Ishikawa (cell line): ENCODE measurements at regions not wholly inside any gene's neighbourhood (a gene's known extent, or its start where the extent isn't known, plus 50 kb on each side); places are given as distances from the start of the nearest gene placed in this dataset.

Experiments used
- CEBPB ChIP-seq: IDR thresholded peaks from 2 replicates; pipeline ENCODE4 v1.6.1; 2012
- CREB1 ChIP-seq: IDR thresholded peaks from 2 replicates; pipeline ENCODE4 v1.6.1; 2012; ENCODE audit warnings: low read depth
- EGR1 ChIP-seq: IDR thresholded peaks from 2 replicates; pipeline ENCODE4 v1.6.1; 2012
- EP300 ChIP-seq: IDR thresholded peaks from 2 replicates; pipeline ENCODE4 v1.6.1; 2012; ENCODE audit warnings: borderline replicate concordance
- FOXM1 ChIP-seq: IDR thresholded peaks from 2 replicates; pipeline ENCODE4 v1.6.1; 2012; ENCODE audit warnings: low read depth, borderline replicate concordance
- NFIC ChIP-seq: IDR thresholded peaks from 2 replicates; pipeline ENCODE4 v1.6.1; 2012
- RAD21 ChIP-seq: IDR thresholded peaks from 2 replicates; pipeline ENCODE4 v1.6.1; 2012; ENCODE audit warnings: low read depth
- TAF1 ChIP-seq: IDR thresholded peaks from 2 replicates; pipeline ENCODE4 v1.6.1; 2012; ENCODE audit warnings: low read depth, mild to moderate bottlenecking
- TCF12 ChIP-seq: IDR thresholded peaks from 2 replicates; pipeline ENCODE4 v1.6.1; 2012; ENCODE audit warnings: low read depth
- TEAD4 ChIP-seq: IDR thresholded peaks from 2 replicates; pipeline ENCODE4 v1.6.1; 2012
- USF1 ChIP-seq: IDR thresholded peaks from 2 replicates; pipeline ENCODE4 v1.6.1; 2012
- YY1 ChIP-seq: IDR thresholded peaks from 2 replicates; pipeline ENCODE4 v1.6.1; 2012; ENCODE audit warnings: low read depth
- ZBTB7A ChIP-seq: IDR thresholded peaks from 2 replicates; pipeline ENCODE4 v1.6.1; 2012; ENCODE audit warnings: low read depth
- TF ChIP-seq, protein P1 (sequence below): IDR thresholded peaks from 2 replicates; pipeline ENCODE4 v1.6.1; 2012
- TF ChIP-seq, protein P2 (sequence below): IDR thresholded peaks from 2 replicates; pipeline ENCODE4 v1.6.1; 2012; ENCODE audit warnings: low read depth, mild to moderate bottlenecking

DNA sequence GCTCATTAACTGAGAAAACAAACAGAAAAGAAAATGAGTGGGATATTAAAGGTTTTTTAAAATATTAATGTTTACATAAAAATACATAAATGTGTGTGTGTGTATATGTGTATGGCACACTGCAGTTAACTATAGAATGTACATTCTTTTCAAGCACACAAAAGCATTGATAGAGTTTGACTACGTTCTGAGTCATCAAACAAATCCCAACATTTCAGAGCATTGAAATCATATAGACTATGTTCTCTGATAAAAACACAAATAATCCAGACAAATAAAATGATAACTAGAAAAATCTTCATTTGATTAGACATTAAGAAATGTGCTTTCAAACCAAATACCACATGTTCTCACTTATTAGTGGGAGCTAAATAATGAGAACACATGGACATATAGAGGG is 84.3 kb upstream of the CELF4 start:
- TF ChIP-seq, protein P1, sequence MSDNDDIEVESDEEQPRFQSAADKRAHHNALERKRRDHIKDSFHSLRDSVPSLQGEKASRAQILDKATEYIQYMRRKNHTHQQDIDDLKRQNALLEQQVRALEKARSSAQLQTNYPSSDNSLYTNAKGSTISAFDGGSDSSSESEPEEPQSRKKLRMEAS, result no peak
- no peak for TF ChIP-seq CEBPB
- no peak for TF ChIP-seq TEAD4
- TF ChIP-seq FOXM1, result no peak
- no peak for TF ChIP-seq TAF1
- TF ChIP-seq, protein P2, sequence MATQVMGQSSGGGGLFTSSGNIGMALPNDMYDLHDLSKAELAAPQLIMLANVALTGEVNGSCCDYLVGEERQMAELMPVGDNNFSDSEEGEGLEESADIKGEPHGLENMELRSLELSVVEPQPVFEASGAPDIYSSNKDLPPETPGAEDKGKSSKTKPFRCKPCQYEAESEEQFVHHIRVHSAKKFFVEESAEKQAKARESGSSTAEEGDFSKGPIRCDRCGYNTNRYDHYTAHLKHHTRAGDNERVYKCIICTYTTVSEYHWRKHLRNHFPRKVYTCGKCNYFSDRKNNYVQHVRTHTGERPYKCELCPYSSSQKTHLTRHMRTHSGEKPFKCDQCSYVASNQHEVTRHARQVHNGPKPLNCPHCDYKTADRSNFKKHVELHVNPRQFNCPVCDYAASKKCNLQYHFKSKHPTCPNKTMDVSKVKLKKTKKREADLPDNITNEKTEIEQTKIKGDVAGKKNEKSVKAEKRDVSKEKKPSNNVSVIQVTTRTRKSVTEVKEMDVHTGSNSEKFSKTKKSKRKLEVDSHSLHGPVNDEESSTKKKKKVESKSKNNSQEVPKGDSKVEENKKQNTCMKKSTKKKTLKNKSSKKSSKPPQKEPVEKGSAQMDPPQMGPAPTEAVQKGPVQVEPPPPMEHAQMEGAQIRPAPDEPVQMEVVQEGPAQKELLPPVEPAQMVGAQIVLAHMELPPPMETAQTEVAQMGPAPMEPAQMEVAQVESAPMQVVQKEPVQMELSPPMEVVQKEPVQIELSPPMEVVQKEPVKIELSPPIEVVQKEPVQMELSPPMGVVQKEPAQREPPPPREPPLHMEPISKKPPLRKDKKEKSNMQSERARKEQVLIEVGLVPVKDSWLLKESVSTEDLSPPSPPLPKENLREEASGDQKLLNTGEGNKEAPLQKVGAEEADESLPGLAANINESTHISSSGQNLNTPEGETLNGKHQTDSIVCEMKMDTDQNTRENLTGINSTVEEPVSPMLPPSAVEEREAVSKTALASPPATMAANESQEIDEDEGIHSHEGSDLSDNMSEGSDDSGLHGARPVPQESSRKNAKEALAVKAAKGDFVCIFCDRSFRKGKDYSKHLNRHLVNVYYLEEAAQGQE, result no peak
- TF ChIP-seq USF1, result no peak

GRCh38 chr18:37649416-37649815 is 83.8 kb upstream of the CELF4 start:
- TF ChIP-seq NFIC, result no peak
- TF ChIP-seq ZBTB7A, result no peak
- no peak for TF ChIP-seq CREB1
- TF ChIP-seq, protein P1, result no peak
- TF ChIP-seq CEBPB, result no peak
- no peak for TF ChIP-seq TCF12
- no peak for TF ChIP-seq USF1

DNA sequence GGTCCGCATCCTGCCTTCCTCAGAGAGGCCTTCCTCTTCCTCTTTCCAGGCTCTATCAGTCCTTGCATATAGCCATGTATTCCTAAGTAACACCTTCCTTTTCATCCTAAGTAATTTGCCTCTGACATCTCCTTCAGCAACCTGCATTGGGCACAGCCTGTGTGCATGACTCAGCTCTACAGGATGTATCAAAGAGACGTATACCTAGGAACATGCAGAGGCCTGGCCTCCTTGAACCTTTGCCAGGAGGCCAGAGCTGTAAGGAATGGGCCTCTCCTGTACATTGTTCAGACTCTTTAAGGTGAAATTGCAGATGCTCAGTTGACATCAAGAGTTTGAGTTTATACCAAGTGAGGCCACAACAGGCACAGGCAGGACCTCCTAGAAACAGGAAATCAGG is 76.0 kb upstream of the CELF4 start:
- TF ChIP-seq ZBTB7A (no peak), FOXM1 (no peak), TCF12 (no peak), NFIC (no peak), EP300 (no peak), CREB1 (no peak), TEAD4 (no peak), YY1 (no peak), EGR1 (no peak)
- TF ChIP-seq, protein P2, result no peak

- TF ChIP-seq CEBPB (no peak), YY1 (no peak), TCF12 (no peak), USF1 (no peak), EGR1 (no peak), EP300 (no peak), TAF1 (no peak)
- TF ChIP-seq, protein P1, result no peak
Measured at GRCh38 chr18:37640504-37640903, 74.9 kb upstream of the CELF4 start.

DNA sequence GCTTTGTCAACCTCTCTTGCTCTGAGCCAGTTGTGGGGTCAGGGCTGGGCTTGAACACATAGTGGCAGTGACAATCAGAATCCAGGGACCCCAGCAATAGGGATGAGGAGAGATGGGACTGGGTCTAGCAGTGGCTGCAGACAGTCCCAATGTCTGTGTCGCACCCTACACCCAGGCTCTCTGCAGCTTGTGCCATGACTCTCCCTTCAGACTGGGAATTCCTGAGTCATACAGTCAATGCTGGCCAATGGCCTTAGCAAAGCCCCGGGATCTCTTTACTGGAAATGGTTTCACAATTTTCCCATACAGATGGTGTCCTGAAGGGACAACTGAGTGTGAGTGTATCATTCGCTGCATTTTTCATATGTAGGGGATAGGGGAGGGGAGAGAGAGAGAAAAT is 74.2 kb upstream of the CELF4 start:
- TF ChIP-seq TCF12, result no peak
- no peak for TF ChIP-seq NFIC
- TF ChIP-seq CEBPB, result no peak
- no peak for TF ChIP-seq TAF1
- TF ChIP-seq FOXM1, result no peak
- TF ChIP-seq CREB1, result no peak

DNA sequence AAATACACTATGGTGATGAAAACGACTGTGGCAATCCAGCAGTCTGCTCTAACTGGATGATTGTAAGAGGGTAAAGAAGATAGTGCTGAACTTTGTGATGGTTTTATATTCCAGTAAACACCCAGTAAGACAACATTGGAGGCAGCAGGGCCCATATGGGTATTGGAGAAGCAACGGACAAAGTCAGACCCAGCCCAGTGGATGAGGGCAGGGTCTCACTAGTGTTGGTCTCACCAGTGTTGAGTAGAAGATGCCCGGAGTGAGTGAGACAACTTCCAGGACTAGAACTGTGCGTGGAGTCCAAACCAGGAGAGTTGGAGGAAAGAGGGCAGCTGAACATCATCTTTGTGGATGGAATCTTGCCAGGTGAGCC is 71.9 kb upstream of the CELF4 start:
- TF ChIP-seq EP300 (no peak), CEBPB (no peak), TAF1 (no peak), FOXM1 (no peak), RAD21 (no peak)
- TF ChIP-seq, protein P2, result no peak
